Small intestine (tissue), 7 donors: ENCODE measurements at regions not wholly inside any gene's neighbourhood (a gene's known extent, or its start where the extent isn't known, plus 50 kb on each side); places are given as distances from the start of the nearest gene placed in this dataset.
"Not testable (repeated sequence)": the region's sequence is repeated elsewhere in the genome, so short reads cannot be mapped to it uniquely, and the experiment has no call there.

ENCODE experiments used
- DNase-seq, 2 donors: peaks; one replicate each; pipeline versions ENCODE4 v3.0.0 to v3.0.0-alpha.2; 2013
- FAIRE-seq: peaks from 2 replicates; lab custom pipeline; 2012; peaks lifted over from hg19 to GRCh38; lab: Jason Lieb, UNC
- H3K27ac ChIP-seq, 3 donors: one replicate each; pipeline ENCODE4 v1.5.1; 2013; ENCODE audit warnings: low read length in 2 of 3, mild to moderate bottlenecking in 2 of 3, control low read depth in 1 of 3, inconsistent platforms in 1 of 3, low read depth in 1 of 3, moderate library complexity in 1 of 3
- H3K27me3 ChIP-seq, 3 donors: one replicate each; pipeline ENCODE4 v1.6.1; 2013; ENCODE audit warnings: low read length in 3 of 3, inconsistent platforms in 1 of 3; ENCODE audit not compliant: control insufficient read depth in 3 of 3, insufficient read depth in 3 of 3
- H3K36me3 ChIP-seq, 3 donors: one replicate each; pipeline ENCODE4 v1.6.1; 2013; ENCODE audit warnings: low read length in 3 of 3, inconsistent platforms in 1 of 3, low read depth in 1 of 3, mild to moderate bottlenecking in 1 of 3, moderate library complexity in 1 of 3; ENCODE audit not compliant: control insufficient read depth in 3 of 3, insufficient read depth in 2 of 3
- H3K4me1 ChIP-seq, 3 donors: one replicate each; pipeline ENCODE4 v1.6.1; 2013; ENCODE audit warnings: low read length in 2 of 3, inconsistent platforms in 1 of 3, low read depth in 1 of 3, mild to moderate bottlenecking in 1 of 3, moderate library complexity in 1 of 3; ENCODE audit not compliant: control insufficient read depth in 3 of 3, insufficient read depth in 2 of 3
- H3K4me3 ChIP-seq, 3 donors: one replicate each; pipeline ENCODE4 v1.5.1; 2013; ENCODE audit warnings: low read length in 3 of 3, control low read depth in 1 of 3, inconsistent platforms in 1 of 3, low read depth in 1 of 3, mild to moderate bottlenecking in 1 of 3, moderate library complexity in 1 of 3
- H3K9me3 ChIP-seq, 2 donors: one replicate each; pipeline ENCODE4 v1.6.1; 2013; ENCODE audit warnings: low read depth in 1 of 2, low read length in 1 of 2; ENCODE audit not compliant: control insufficient read depth in 2 of 2, insufficient read depth in 1 of 2
- WGBS, 3 donors: extraction: QIAGEN DNeasy Blood & Tissue Kit; methylation state at CpG; one replicate each; pipeline ENCODE4 v1.1.7; 2013; 5-methylcytosine and 5-hydroxymethylcytosine counted together
- donor health status: healthy with polysubstance abuse.
- donor health status: control.
- donor health status: control.
- donor health status: Bipolar disorder and iron deficiency.
- donor health status: healthy.

GRCh38 chr1:90864681-90865080, 147.6 kb upstream of the BARHL2 start:
- Histone ChIP-seq H3K4me1 (no peaks in the 10 kb centered on the region), H3K27me3 (no peaks in the 10 kb centered on the region), H3K27ac (no peak overlapping the region), H3K36me3 (no peaks in the 10 kb centered on the region), H3K9me3 (no peaks in the 10 kb centered on the region), H3K4me3 (no peak overlapping the region)
- FAIRE-seq (no peak), DNase-seq (no peak)
- 69 to 93% (median 72%) methylated on average over 3 of the region's 3 CpGs for WGBS, 3 donors

DNA sequence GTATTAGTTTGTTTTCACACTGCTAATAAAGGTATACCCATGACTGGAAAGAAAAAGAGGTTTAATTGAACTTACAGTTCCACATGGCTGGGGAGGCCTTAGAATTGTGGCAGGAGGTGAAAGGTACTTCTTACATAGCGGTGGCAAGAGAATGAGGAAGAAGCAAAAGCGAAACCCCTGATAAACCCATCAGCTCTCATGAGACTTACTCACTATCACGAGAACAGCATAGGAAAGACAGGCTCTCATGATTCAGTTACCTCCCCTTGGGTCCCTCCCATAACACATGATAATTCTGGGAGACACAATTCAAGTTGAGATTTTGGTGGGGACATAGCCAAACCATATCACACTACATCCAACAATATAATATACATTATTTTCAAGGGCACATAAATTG, 145.7 kb upstream of the BARHL2 start:
- Histone ChIP-seq H3K9me3 (no peaks in the 10 kb centered on the region), H3K4me3 (no peak overlapping the region), H3K36me3 (no peaks in the 10 kb centered on the region), H3K27me3 (no peaks in the 10 kb centered on the region), H3K27ac (no peak overlapping the region), H3K4me1 (no peaks in the 10 kb centered on the region)
- no peak for FAIRE-seq
- DNase-seq = no peak
- 82 to 83% (median 82%) methylated on average over 3 of the region's 3 CpGs for WGBS, 3 donors

DNA sequence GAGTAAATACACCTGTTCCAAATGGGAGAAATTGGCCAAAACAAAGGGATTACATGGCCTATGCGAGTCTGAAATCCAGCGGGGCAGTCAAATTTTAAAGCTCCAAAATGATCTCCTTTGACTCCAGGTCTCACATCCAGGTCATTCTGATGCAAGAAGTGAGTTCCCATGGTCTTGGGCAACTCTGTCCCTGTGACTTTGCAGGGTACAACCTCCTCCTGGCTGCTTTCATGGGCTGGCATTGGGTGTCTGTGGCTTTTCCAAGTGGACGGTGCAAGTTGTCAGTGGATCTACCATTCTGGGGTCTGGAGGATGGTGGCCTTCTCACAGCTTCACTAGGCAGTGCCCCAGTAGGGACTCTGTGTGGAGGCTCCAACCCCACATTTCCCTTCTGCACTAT, 144.3 kb upstream of the BARHL2 start:
- H3K4me3 ChIP-seq, DNase-seq, FAIRE-seq, H3K27me3 ChIP-seq, H3K4me1 ChIP-seq, H3K9me3 ChIP-seq, H3K27ac ChIP-seq, H3K36me3 ChIP-seq: not testable (repeated sequence)
- WGBS, 3 donors = 77 to 92% (median 88%) methylated on average over 3 of the region's 3 CpGs

DNA sequence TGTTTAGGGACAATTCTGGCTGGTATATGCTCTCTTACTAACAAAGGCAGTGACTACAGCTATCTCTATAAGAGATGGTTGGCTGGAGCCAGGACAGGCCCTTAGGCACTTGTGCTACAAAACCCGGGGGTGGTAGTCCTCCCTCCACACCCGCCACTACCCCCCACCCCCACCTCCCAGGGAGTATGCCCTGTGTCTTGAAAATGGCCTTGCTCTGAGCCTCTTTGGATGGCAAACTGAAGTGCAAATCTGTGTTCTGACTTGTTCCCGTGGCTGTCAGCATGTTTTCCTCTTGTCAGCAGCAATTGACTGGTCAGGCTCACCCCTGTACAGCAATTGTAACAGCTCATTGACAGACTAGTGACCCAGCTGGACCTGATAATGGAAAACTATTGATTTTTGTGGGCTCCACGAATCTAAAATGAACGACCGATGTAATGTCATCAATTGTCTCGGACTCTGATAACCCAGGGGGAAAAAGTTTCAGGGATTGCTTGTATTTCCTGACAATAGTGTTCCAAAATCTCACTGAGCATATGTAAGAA, 139.4 kb upstream of the BARHL2 start:
- H3K27ac ChIP-seq = no peak overlapping the region
- no peak for FAIRE-seq
- H3K9me3 ChIP-seq = no peaks in the 10 kb centered on the region
- no peak overlapping the region for H3K4me3 ChIP-seq
- peaks cover 0 to 15% (median 3%) of the 10 kb centered on the region in 3 donors for H3K27me3 ChIP-seq
- no peaks in the 10 kb centered on the region for H3K36me3 ChIP-seq
- DNase-seq = no peak
- H3K4me1 ChIP-seq = peaks cover 0 to 2% (median 0%) of the 10 kb centered on the region in 3 donors
- WGBS, 3 donors = 60 to 69% (median 63%) methylated on average over 7 of the region's 7 CpGs

DNA sequence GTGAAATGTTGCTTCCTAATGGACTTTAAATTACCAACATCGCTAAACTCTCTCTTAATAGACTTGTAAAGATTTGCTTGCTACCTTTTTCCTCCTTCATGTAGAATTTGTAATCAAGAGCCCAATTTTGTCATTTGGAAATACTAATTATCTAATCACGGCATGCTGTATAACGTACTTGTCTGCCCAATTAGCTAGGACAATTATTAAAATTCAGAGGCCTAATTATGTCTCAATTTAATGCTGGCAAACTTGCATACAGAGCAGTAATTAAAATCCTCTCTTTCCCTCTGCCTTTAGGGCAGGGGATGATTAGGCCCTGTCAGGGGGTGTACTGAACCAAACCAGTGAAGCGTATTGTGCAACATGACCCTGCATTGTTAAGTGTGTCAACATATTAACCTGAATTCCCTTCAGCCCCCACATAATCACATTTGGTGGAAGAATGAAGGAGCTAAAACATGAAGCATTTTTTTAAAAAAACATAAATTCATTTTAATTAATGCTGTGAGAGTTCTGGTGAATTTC, 137.4 kb upstream of the BARHL2 start:
- H3K36me3 ChIP-seq = no peaks in the 10 kb centered on the region
- H3K4me1 ChIP-seq = peaks cover 0 to 3% (median 2%) of the 10 kb centered on the region in 3 donors
- WGBS, 3 donors = 91 to 94% (median 94%) methylated on average over 4 of the region's 4 CpGs
- FAIRE-seq (no peak), DNase-seq (no peak)
- no peaks in the 10 kb centered on the region for H3K9me3 ChIP-seq
- H3K27me3 ChIP-seq = peaks cover 0 to 24% (median 3%) of the 10 kb centered on the region in 3 donors
- no peak overlapping the region for H3K4me3 ChIP-seq
- H3K27ac ChIP-seq = no peak overlapping the region

DNA sequence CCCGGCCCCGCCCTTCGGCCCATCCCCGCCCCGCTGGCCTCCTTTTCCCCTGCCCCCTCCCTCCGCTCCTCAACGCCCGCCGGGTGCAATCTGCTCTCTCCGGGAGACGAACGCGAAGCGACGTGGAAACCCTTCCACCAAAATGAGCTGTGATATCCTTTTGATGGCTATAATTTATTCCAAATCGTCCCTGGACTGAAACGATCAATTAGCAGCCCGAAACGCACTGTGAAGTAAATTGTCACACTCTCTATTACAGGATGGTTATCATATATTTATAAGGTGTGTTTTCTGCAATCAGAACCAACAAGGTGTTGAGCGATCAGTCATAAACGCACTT, 134.6 kb upstream of the BARHL2 start:
- H3K4me1 ChIP-seq = peaks cover 0 to 3% (median 2%) of the 10 kb centered on the region in 3 donors
- WGBS, 3 donors = 2 to 3% (median 2%) methylated on average over 16 to 21 of the region's 21 CpGs
- H3K36me3 ChIP-seq = no peaks in the 10 kb centered on the region
- H3K9me3 ChIP-seq = no peaks in the 10 kb centered on the region
- peaks cover 0 to 33% (median 3%) of the 10 kb centered on the region in 3 donors for H3K27me3 ChIP-seq
- H3K4me3 ChIP-seq = peak overlapping the region in 2 of 3 donors; percentile 21 to 54
- H3K27ac ChIP-seq = no peak overlapping the region
- DNase-seq (no peak), FAIRE-seq (no peak)

DNA sequence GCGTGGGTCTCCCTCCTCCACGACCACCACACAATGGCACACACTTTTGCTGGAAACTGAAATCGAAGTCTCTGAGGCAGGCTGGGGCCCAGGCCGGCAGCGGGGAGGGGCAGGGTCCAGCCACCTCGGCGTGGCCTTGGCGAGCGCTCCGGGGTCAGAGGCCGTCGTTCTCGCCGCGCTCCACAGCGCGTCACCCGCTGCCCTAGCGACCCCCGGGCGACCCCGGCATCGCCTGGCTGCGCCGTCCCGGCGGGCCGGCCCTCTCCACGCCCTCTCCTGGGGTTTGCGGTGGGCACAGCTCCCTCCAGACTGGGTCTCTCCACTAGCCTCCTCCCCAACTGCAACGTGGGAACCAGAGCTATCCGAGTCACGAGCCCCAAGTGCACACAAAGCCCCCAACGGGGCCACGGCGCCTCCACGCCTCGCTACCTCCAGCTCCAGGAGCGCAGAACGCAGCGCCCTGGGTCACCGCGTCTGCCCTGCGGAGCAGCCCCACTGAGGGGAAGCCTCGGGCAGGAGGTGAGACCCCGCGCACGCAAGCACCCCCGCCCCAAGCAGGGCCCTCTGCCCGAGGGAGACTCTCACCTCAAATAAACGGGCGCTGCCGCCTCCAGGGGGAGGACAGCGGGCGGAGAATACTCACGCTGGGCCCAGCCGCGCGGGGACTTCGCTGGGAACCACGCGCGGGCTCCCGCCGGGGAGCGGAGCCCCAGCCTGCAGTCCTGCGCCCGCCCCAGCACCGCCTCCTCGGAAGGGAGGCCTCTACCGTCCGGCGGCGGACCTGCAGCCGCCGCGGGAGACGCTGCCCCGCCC, 134.0 kb upstream of the BARHL2 start:
- peaks cover 0 to 3% (median 2%) of the 10 kb centered on the region in 3 donors for H3K4me1 ChIP-seq
- H3K27ac ChIP-seq = no peak overlapping the region
- WGBS, 3 donors = 1% methylated on average over 59 to 79 of the region's 79 CpGs
- DNase-seq (peak; percentile 72 to 89), FAIRE-seq (no peak)
- H3K4me3 ChIP-seq = peak overlapping the region; percentile 54 to 57 (median 57)
- peaks cover 0 to 34% (median 3%) of the 10 kb centered on the region in 3 donors for H3K27me3 ChIP-seq
- no peaks in the 10 kb centered on the region for H3K9me3 ChIP-seq
- no peaks in the 10 kb centered on the region for H3K36me3 ChIP-seq

DNA sequence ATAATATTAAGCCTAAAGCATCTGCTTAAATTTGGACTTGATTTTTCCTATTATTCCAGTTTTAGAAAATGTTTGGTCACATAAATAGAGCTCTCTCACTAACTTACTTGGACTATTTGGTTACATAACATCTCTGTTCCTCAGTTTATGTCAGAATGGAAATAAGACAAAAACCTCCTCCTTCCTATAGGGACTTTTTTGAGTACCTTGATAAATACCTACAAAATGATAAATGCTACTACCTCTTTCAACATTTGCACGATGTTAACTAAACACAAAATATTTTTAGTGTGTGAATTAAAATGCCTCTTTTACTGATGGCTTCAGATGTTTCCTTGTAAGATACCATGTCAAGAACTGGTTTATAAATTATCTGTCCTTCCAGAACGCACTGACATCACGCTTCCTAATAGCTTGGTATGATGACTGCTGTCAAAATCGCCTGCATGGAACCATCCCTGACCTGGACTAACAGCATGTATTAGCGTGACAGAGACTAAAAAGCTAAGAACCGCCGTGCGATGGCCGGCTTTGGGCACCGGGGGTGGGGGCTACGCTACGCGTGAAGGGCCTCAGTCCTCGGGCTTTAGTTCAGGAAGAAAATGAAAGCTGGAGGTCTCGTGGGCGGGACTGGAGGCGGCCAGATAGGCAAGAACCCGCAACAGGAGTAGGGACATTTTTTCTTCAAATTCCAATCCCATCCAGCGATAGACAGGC, 133.2 kb upstream of the BARHL2 start:
- DNase-seq (peak; percentile 6 to 56), FAIRE-seq (no peak)
- H3K4me3 ChIP-seq = peak overlapping the region; percentile 14 to 57 (median 54)
- H3K27ac ChIP-seq = no peak overlapping the region
- peaks cover 0 to 3% (median 2%) of the 10 kb centered on the region in 3 donors for H3K4me1 ChIP-seq
- WGBS, 3 donors = 6 to 10% (median 8%) methylated on average over 19 of the region's 19 CpGs
- no peaks in the 10 kb centered on the region for H3K36me3 ChIP-seq
- H3K27me3 ChIP-seq = peaks cover 0 to 37% (median 3%) of the 10 kb centered on the region in 3 donors
- H3K9me3 ChIP-seq = no peaks in the 10 kb centered on the region
